HG02870 (cell line): ENCODE measurements at regions not wholly inside any gene's neighbourhood (a gene's known extent, or its start where the extent isn't known, plus 50 kb on each side); places are given as distances from the start of the nearest gene placed in this dataset.
"Not testable (repeated sequence)": the region's sequence is repeated elsewhere in the genome, so short reads cannot be mapped to it uniquely, and the experiment has no call there.

ENCODE experiments used
- ATAC-seq: cut with Tn5 transposase; IDR thresholded peaks from one replicate; pipeline ENCODE4 v1.9.1; 2021; ENCODE audit warnings: mild to moderate bottlenecking, moderate library complexity; ENCODE audit not compliant: unreplicated experiment

GRCh38 chr5:118611332-118611945 is 376.9 kb downstream of the DTWD2 start:
- ATAC-seq, result peak; percentile 48

GRCh38 chr5:118606940-118607339 is 381.4 kb downstream of the DTWD2 start:
- no peak for ATAC-seq

GRCh38 chr5:118605761-118606160 is 382.6 kb downstream of the DTWD2 start:
- ATAC-seq, result no peak

- ATAC-seq, result no peak
Measured at GRCh38 chr5:118604106-118604505, 384.2 kb downstream of the DTWD2 start.

GRCh38 chr5:118603278-118603677 is 385.1 kb downstream of the DTWD2 start:
- ATAC-seq, result no peak

GRCh38 chr5:118598311-118598710 is 390.0 kb downstream of the DTWD2 start:
- ATAC-seq, result no peak

- no peak for ATAC-seq
Measured at GRCh38 chr5:118597543-118597942, 390.8 kb downstream of the DTWD2 start.

- ATAC-seq, result no peak
Measured at GRCh38 chr5:118596255-118596654, 392.1 kb downstream of the DTWD2 start.

GRCh38 chr5:118593003-118593328 is 395.4 kb downstream of the DTWD2 start:
- no peak for ATAC-seq

- ATAC-seq, result no peak
Measured at GRCh38 chr5:118592229-118593002, 395.9 kb downstream of the DTWD2 start.

- no peak for ATAC-seq
Measured at GRCh38 chr5:118590806-118591205, 397.5 kb downstream of the DTWD2 start.

GRCh38 chr5:118580949-118581348 is 407.4 kb downstream of the DTWD2 start:
- ATAC-seq, result no peak

GRCh38 chr5:118578093-118578492 is 410.3 kb downstream of the DTWD2 start:
- ATAC-seq, result no peak

- no peak for ATAC-seq
Measured at GRCh38 chr5:118577621-118578020, 410.7 kb downstream of the DTWD2 start.

- not testable (repeated sequence) for ATAC-seq
Measured at GRCh38 chr5:118570276-118570675, 418.1 kb downstream of the DTWD2 start.

GRCh38 chr5:118569596-118569995 is 418.8 kb downstream of the DTWD2 start:
- not testable (repeated sequence) for ATAC-seq

GRCh38 chr5:118565335-118565971 is 422.9 kb downstream of the DTWD2 start:
- ATAC-seq, result no peak

GRCh38 chr5:118561971-118562370 is 426.4 kb downstream of the DTWD2 start:
- no peak for ATAC-seq

- ATAC-seq, result no peak
Measured at GRCh38 chr5:118561235-118561634, 427.1 kb downstream of the DTWD2 start.

GRCh38 chr5:118558871-118559270 is 429.5 kb downstream of the DTWD2 start:
- ATAC-seq, result no peak

GRCh38 chr5:118557251-118557661 is 431.1 kb downstream of the DTWD2 start:
- no peak for ATAC-seq

GRCh38 chr5:118556792-118557191 is 431.6 kb downstream of the DTWD2 start:
- ATAC-seq, result no peak
